Panc1 (cell line): ENCODE measurements at regions not wholly inside any gene's neighbourhood (a gene's known extent, or its start where the extent isn't known, plus 50 kb on each side); places are given as distances from the start of the nearest gene placed in this dataset.

Source experiments
- ATAC-seq: fragments of 200-7000 bp; cut with Tn5 transposase; 2 replicates; pipeline ENCODE4 v1.9.1; 2020; ENCODE audit warnings: mild to moderate bottlenecking, moderate library complexity
- BruUV-seq: library from RNA; stranded (reverse); fragments of 400-500 nt; replicated peaks from 2 replicates; lab custom pipeline; 2021; lab: Mats Ljungman, UMichigan
- CTCF ChIA-PET: fragments of 300-600 bp; sonication (Branson Sonifier 250); formaldehyde crosslinking; loops from one replicate; lab custom pipeline; 2022; ENCODE audit warnings: antibody characterized with exemption; lab: Charles Lee
- POLR2A ChIA-PET: fragments of 300-600 bp; sonication (Branson Sonifier 250); formaldehyde crosslinking; loops from one replicate; lab custom pipeline; 2022; ENCODE audit warnings: antibody characterized with exemption; lab: Charles Lee
- DNase-seq: peaks from one replicate; pipeline ENCODE4 v3.0.0-alpha.2; 2010; ENCODE audit warnings: low read depth, low spot score
- H3K27ac ChIP-seq: 2 replicates; pipeline ENCODE4 v1.5.1; 2011; ENCODE audit warnings: mild to moderate bottlenecking, low read length, inconsistent platforms
- H3K27me3 ChIP-seq: fragments of 200-500 bp; sonication (Bioruptor generic); 2 replicates; pipeline ENCODE4 v1.6.0; 2014; ENCODE audit warnings: low read length, inconsistent platforms; ENCODE audit not compliant: control insufficient read depth, insufficient read depth
- H3K36me3 ChIP-seq: fragments of 200-500 bp; sonication (Bioruptor generic); 2 replicates; pipeline ENCODE4 v1.5.1; 2014; ENCODE audit warnings: inconsistent platforms, mild to moderate bottlenecking, low read length, moderate library complexity; ENCODE audit not compliant: control insufficient read depth, insufficient read depth
- H3K4me1 ChIP-seq: 2 replicates; pipeline ENCODE4 v1.5.1; 2011; ENCODE audit warnings: inconsistent platforms, mild to moderate bottlenecking, low read length, moderate library complexity; ENCODE audit not compliant: control insufficient read depth, insufficient read depth
- H3K4me3 ChIP-seq, 2 experiments: 2 replicates each; pipeline ENCODE4 v1.5.1; 2011 to 2012; ENCODE audit warnings: low read depth in 2 of 2, low read length in 2 of 2, mild to moderate bottlenecking in 2 of 2, inconsistent platforms in 1 of 2, moderate library complexity in 1 of 2
- H3K9me3 ChIP-seq: fragments of 200-500 bp; sonication (Bioruptor generic); 2 replicates; pipeline ENCODE4 v1.5.1; 2014; ENCODE audit warnings: low read depth, mild to moderate bottlenecking, inconsistent platforms, low read length, moderate library complexity; ENCODE audit not compliant: control insufficient read depth, insufficient read depth
- CTCF ChIP-seq: fragments of 450-650 bp; IDR thresholded peaks from 2 replicates; pipeline ENCODE4 v1.5.1; 2017; ENCODE audit warnings: mild to moderate bottlenecking
- POLR2AphosphoS5 ChIP-seq: IDR thresholded peaks from 2 replicates; pipeline ENCODE4 v1.6.1; 2012; ENCODE audit warnings: mild to moderate bottlenecking, low read depth, low read length, moderate library complexity
- REST ChIP-seq, 2 experiments: IDR thresholded peaks; 2 replicates each; pipeline ENCODE4 v1.6.1; 2011 to 2012; ENCODE audit warnings: low read depth in 2 of 2, control low read depth in 1 of 2, low read length in 1 of 2, mild to moderate bottlenecking in 1 of 2, moderate library complexity in 1 of 2; ENCODE audit not compliant: insufficient read depth in 1 of 2
- SIN3A ChIP-seq: IDR thresholded peaks from 2 replicates; pipeline ENCODE4 v1.6.1; 2012; ENCODE audit warnings: low read depth, mild to moderate bottlenecking, low read length, moderate library complexity, borderline replicate concordance; ENCODE audit not compliant: insufficient read depth
- TCF7L2 ChIP-seq: IDR thresholded peaks from 2 replicates; pipeline ENCODE4 v1.6.1; 2011; ENCODE audit warnings: mild to moderate bottlenecking, low read depth, low read length, inconsistent platforms
- in situ Hi-C: cut with HindIII; loops from 2 replicates; pipeline ENCODE4 v1.10.0; 2016; ENCODE audit warnings: low sequenced_read_pairs, low pct_unique_long_range_greater_than_20kb
- intact Hi-C: fragments of 100-400 bp; cut with micrococcal nuclease; formaldehyde crosslinking; loops from one replicate; pipeline ENCODE4 v1.10.0; 2022; ENCODE audit not compliant: unreplicated experiment

- no peak for DNase-seq
- Histone ChIP-seq H3K9me3 (no peaks in the 10 kb centered on the region), H3K27me3 (no peaks in the 10 kb centered on the region), H3K27ac (no peak overlapping the region), H3K4me1 (no peaks in the 10 kb centered on the region), H3K4me3 (no peak overlapping the region), H3K36me3 (no peaks in the 10 kb centered on the region)
- intact Hi-C loops: no loop called here
- no peak for ATAC-seq
- no TSS peak for BruUV-seq
- POLR2A ChIA-PET: interaction anchor here (0.7 kb wide), 1 partner anchor 1780 kb away, joined by 3 read pairs; no protein-coding TSS in a partner anchor
- in situ Hi-C loops: no loop called here
- CTCF ChIA-PET: no interaction called here
- TF ChIP-seq CTCF: no peak
- TF ChIP-seq REST (IDR thresholded peaks at IDR 0.05; ENCODE audit: insufficient read depth in 1 of 2, low read depth in 2 of 2, low read length in 1 of 2): no peak
- no peak for TF ChIP-seq TCF7L2
- no peak for TF ChIP-seq POLR2AphosphoS5
- TF ChIP-seq SIN3A: no peak
These were observed 660.1 kb upstream of the NRSN1 start for GRCh38 chr6:23465912-23466311.

GRCh38 chr6:23477586-23477985, 648.4 kb upstream of the NRSN1 start:
- no peaks in the 10 kb centered on the region for H3K9me3 ChIP-seq
- ChIA-PET CTCF (no interaction called here), POLR2A (no interaction called here)
- no peak for DNase-seq
- no peak overlapping the region for H3K27ac ChIP-seq
- intact Hi-C loops: no loop called here
- no peaks in the 10 kb centered on the region for H3K27me3 ChIP-seq
- H3K36me3 ChIP-seq: no peaks in the 10 kb centered on the region
- H3K4me1 ChIP-seq: no peaks in the 10 kb centered on the region
- in situ Hi-C loops: no loop called here
- H3K4me3 ChIP-seq: no peak overlapping the region
- no TSS peak for BruUV-seq
- ATAC-seq: no peak
- TF ChIP-seq REST (IDR thresholded peaks at IDR 0.05; ENCODE audit: insufficient read depth in 1 of 2, low read depth in 2 of 2, low read length in 1 of 2) (no peak), CTCF (no peak), TCF7L2 (no peak), SIN3A (no peak), POLR2AphosphoS5 (no peak)
